ENCODE measurements at regions not wholly inside any gene's neighbourhood (a gene's known extent, or its start where the extent isn't known, plus 50 kb on each side); places are given as distances from the start of the nearest gene placed in this dataset.
"Not testable (repeated sequence)": the region's sequence is repeated elsewhere in the genome, so short reads cannot be mapped to it uniquely, and the experiment has no call there.

GRCh38 chr14:39589882-39590281 lies 157.6 kb upstream of the FBXO33 start:
- not testable (repeated sequence) for TF ChIP-seq POLR2A (IDR thresholded peaks at IDR 0.05; ENCODE audit: borderline replicate concordance, extremely low read depth, insufficient read depth, insufficient read length); CEBPB (IDR thresholded peaks at IDR 0.05; ENCODE audit: low read depth); RAD21 (IDR thresholded peaks at IDR 0.05; ENCODE audit: low read depth); CTCF (IDR thresholded peaks at IDR 0.05 in 2 of 3, conservative IDR thresholded peaks at IDR 0.05 in 1 of 3; ENCODE audit: borderline replicate concordance in 1 of 3, insufficient read depth in 1 of 3, low read depth in 2 of 3, low read length in 2 of 3); SRF (IDR thresholded peaks at IDR 0.05; ENCODE audit: low read depth); ZFX (IDR thresholded peaks at IDR 0.05); FOSL1 (IDR thresholded peaks at IDR 0.05; ENCODE audit: low read depth); SP1 (IDR thresholded peaks at IDR 0.05; ENCODE audit: low read depth); POLR2AphosphoS5 (IDR thresholded peaks at IDR 0.05; ENCODE audit: low read depth, low read length); ATF3 (IDR thresholded peaks at IDR 0.05); TCF7L2 (IDR thresholded peaks at IDR 0.05; ENCODE audit: borderline replicate concordance, extremely low read depth, insufficient read depth, insufficient read length)
- TF ChIP-seq, protein P1, sequence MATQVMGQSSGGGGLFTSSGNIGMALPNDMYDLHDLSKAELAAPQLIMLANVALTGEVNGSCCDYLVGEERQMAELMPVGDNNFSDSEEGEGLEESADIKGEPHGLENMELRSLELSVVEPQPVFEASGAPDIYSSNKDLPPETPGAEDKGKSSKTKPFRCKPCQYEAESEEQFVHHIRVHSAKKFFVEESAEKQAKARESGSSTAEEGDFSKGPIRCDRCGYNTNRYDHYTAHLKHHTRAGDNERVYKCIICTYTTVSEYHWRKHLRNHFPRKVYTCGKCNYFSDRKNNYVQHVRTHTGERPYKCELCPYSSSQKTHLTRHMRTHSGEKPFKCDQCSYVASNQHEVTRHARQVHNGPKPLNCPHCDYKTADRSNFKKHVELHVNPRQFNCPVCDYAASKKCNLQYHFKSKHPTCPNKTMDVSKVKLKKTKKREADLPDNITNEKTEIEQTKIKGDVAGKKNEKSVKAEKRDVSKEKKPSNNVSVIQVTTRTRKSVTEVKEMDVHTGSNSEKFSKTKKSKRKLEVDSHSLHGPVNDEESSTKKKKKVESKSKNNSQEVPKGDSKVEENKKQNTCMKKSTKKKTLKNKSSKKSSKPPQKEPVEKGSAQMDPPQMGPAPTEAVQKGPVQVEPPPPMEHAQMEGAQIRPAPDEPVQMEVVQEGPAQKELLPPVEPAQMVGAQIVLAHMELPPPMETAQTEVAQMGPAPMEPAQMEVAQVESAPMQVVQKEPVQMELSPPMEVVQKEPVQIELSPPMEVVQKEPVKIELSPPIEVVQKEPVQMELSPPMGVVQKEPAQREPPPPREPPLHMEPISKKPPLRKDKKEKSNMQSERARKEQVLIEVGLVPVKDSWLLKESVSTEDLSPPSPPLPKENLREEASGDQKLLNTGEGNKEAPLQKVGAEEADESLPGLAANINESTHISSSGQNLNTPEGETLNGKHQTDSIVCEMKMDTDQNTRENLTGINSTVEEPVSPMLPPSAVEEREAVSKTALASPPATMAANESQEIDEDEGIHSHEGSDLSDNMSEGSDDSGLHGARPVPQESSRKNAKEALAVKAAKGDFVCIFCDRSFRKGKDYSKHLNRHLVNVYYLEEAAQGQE (IDR thresholded peaks at IDR 0.05; ENCODE audit: low read depth), result not testable (repeated sequence)
- TF ChIP-seq, protein P2, sequence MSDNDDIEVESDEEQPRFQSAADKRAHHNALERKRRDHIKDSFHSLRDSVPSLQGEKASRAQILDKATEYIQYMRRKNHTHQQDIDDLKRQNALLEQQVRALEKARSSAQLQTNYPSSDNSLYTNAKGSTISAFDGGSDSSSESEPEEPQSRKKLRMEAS (IDR thresholded peaks at IDR 0.05), result not testable (repeated sequence)
